ENCODE measurements at regions not wholly inside any gene's neighbourhood (a gene's known extent, or its start where the extent isn't known, plus 50 kb on each side); places are given as distances from the start of the nearest gene placed in this dataset.
A peak's percentile ranks its signal among the peaks of the same experiment; 100 is the strongest.

GRCh38 chr12:68439368-68440045 is 107.3 kb upstream of the MDM1 start (continued):
- TF ChIP-seq CTCF (IDR thresholded peaks at IDR 0.05 in 2 of 3, conservative IDR thresholded peaks at IDR 0.05 in 1 of 3; ENCODE audit: borderline replicate concordance in 1 of 3, insufficient read depth in 1 of 3, low read depth in 2 of 3, low read length in 2 of 3): no peak
- no peak for TF ChIP-seq EZH2 (IDR thresholded peaks at IDR 0.05)
- no peak for TF ChIP-seq SRF (IDR thresholded peaks at IDR 0.05; ENCODE audit: low read depth)
- no peak for TF ChIP-seq RAD21 (IDR thresholded peaks at IDR 0.05; ENCODE audit: low read depth)
- no peak for TF ChIP-seq SIN3A (IDR thresholded peaks at IDR 0.05; ENCODE audit: low read depth)

- Histone ChIP-seq H3K9me3 (ENCODE audit: control insufficient read depth in 1 of 2, insufficient read depth in 1 of 2, low read depth in 1 of 2, low read length in 2 of 2) (peaks cover 4 to 8% of the 10 kb centered on the region in 2 experiments; a peak in 2 of 4 replicates), H3K79me2 (ENCODE audit: insufficient read depth, low read length) (no peaks in the 10 kb centered on the region), H3K36me3 (ENCODE audit: control insufficient read depth in 1 of 2, insufficient read depth in 2 of 2, low read length in 2 of 2) (no peaks in the 10 kb centered on the region), H2AFZ (ENCODE audit: low read depth, low read length, poor library complexity, severe bottlenecking) (peak overlapping the region; percentile 3), H4K20me1 (ENCODE audit: insufficient read depth) (no peaks in the 10 kb centered on the region), H3K27ac (ENCODE audit: low read depth, low read length) (no peak overlapping the region), H3K9ac (ENCODE audit: low read length) (no peak overlapping the region), H3K9me2 (ENCODE audit: insufficient read depth) (no peaks in the 10 kb centered on the region), H3K4me2 (ENCODE audit: low read length) (no peak overlapping the region), H3K4me3 (replicated peaks in 1 of 2; ENCODE audit: low read depth in 1 of 2, low read length in 2 of 2) (no peak overlapping the region), H3K27me3 (ENCODE audit: insufficient read depth, low read length) (no peaks in the 10 kb centered on the region), H3K4me1 (ENCODE audit: control insufficient read depth in 1 of 2, insufficient read depth in 2 of 2, low read length in 2 of 2) (peaks cover 0 to 6% of the 10 kb centered on the region in 2 experiments; a peak in 1 of 4 replicates)
- CTCF ChIA-PET: no interaction called here
- ATAC-seq (no peak), DNase-seq (ENCODE audit: low read depth, low spot score) (no peak)
- intact Hi-C loops (cut with micrococcal nuclease): no loop called here
- POLR2A ChIA-PET: no interaction called here
- RAD21 ChIA-PET (ENCODE audit: low non-redundant PET in 1 of 2, low total read pairs in 2 of 2, uncharacterized antibody in 2 of 2, unreplicated experiment in 2 of 2): no interaction called here
- TF ChIP-seq ZNF274 (IDR thresholded peaks at IDR 0.05; ENCODE audit: low read depth, low read length): no peak
- no peak for TF ChIP-seq SRF (IDR thresholded peaks at IDR 0.05; ENCODE audit: low read depth)
- no peak for TF ChIP-seq EGR1 (IDR thresholded peaks at IDR 0.05; ENCODE audit: low read depth)
- TF ChIP-seq POLR2AphosphoS5 (IDR thresholded peaks at IDR 0.05; ENCODE audit: low read depth, low read length): no peak
- TF ChIP-seq, protein P1, sequence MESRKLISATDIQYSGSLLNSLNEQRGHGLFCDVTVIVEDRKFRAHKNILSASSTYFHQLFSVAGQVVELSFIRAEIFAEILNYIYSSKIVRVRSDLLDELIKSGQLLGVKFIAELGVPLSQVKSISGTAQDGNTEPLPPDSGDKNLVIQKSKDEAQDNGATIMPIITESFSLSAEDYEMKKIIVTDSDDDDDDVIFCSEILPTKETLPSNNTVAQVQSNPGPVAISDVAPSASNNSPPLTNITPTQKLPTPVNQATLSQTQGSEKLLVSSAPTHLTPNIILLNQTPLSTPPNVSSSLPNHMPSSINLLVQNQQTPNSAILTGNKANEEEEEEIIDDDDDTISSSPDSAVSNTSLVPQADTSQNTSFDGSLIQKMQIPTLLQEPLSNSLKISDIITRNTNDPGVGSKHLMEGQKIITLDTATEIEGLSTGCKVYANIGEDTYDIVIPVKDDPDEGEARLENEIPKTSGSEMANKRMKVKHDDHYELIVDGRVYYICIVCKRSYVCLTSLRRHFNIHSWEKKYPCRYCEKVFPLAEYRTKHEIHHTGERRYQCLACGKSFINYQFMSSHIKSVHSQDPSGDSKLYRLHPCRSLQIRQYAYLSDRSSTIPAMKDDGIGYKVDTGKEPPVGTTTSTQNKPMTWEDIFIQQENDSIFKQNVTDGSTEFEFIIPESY (IDR thresholded peaks at IDR 0.05; ENCODE audit: extremely low read depth, insufficient replicate concordance, low read length): no peak
- TF ChIP-seq TCF7L2 (IDR thresholded peaks at IDR 0.05; ENCODE audit: borderline replicate concordance, extremely low read depth, insufficient read depth, insufficient read length): no peak
- TF ChIP-seq EZH2 (IDR thresholded peaks at IDR 0.05): no peak
- TF ChIP-seq EZH2phosphoT487 (IDR thresholded peaks at IDR 0.05; ENCODE audit: borderline replicate concordance): no peak
- no peak for TF ChIP-seq CEBPB (IDR thresholded peaks at IDR 0.05; ENCODE audit: low read depth)
- no TSS peak for BruUV-seq (replicated peaks)
Observed at GRCh38 chr12:68440068-68440581, 108.0 kb upstream of the MDM1 start.
